IMR-90 (cell line): ENCODE measurements at regions not wholly inside any gene's neighbourhood (a gene's known extent, or its start where the extent isn't known, plus 50 kb on each side); places are given as distances from the start of the nearest gene placed in this dataset.

ENCODE experiments used
- ATAC-seq: fragments of 200-7000 bp; cut with Tn5 transposase; 2 replicates; pipeline ENCODE4 v1.9.1; 2020; ENCODE audit warnings: low read depth, mild to moderate bottlenecking, moderate library complexity
- BruUV-seq: library from RNA; stranded (reverse); fragments of 400-500 nt; replicated peaks from 2 replicates; lab custom pipeline; 2021; lab: Mats Ljungman, UMichigan
- CTCF ChIA-PET: fragments of 300-600 bp; formaldehyde crosslinking; extraction: SDS; loops from one replicate; lab custom pipeline; 2021; ENCODE audit warnings: antibody characterized with exemption; lab: Yijun Ruan, JAX
- POLR2A ChIA-PET: fragments of 300-600 bp; sonication (Branson Sonifier 250); formaldehyde crosslinking; loops from one replicate; lab custom pipeline; 2022; ENCODE audit warnings: antibody characterized with exemption; ENCODE audit not compliant: unreplicated experiment; lab: Charles Lee
- DNase-seq: peaks from one replicate; pipeline ENCODE4 v3.0.0; 2013
- H2AFZ ChIP-seq: replicated peaks from 2 replicates; pipeline ENCODE3; 2013; ENCODE audit warnings: low read length, mild to moderate bottlenecking; ENCODE audit not compliant: poor library complexity
- H2AK5ac ChIP-seq: 2 replicates; pipeline ENCODE4 v1.6.1; 2013; ENCODE audit warnings: low read depth, low read length, inconsistent platforms
- H2AK9ac ChIP-seq: replicated peaks from 2 replicates; pipeline ENCODE3; 2013; ENCODE audit warnings: mild to moderate bottlenecking, low read depth, low read length, moderate library complexity; ENCODE audit not compliant: poor library complexity
- H2BK120ac ChIP-seq: 2 replicates; pipeline ENCODE4 v1.6.1; 2013; ENCODE audit warnings: low read depth, low read length, inconsistent platforms
- H2BK15ac ChIP-seq: 3 replicates; pipeline ENCODE4 v1.6.1; 2013; ENCODE audit warnings: low read depth, low read length, inconsistent platforms
- H2BK20ac ChIP-seq: 2 replicates; pipeline ENCODE4 v1.6.1; 2013; ENCODE audit warnings: low read depth, mild to moderate bottlenecking, inconsistent platforms, low read length, moderate library complexity
- H2BK5ac ChIP-seq: 2 replicates; pipeline ENCODE4 v1.6.1; 2013; ENCODE audit warnings: mild to moderate bottlenecking, low read depth, low read length, inconsistent platforms; ENCODE audit not compliant: poor library complexity, severe bottlenecking
- H3K14ac ChIP-seq: replicated peaks from 2 replicates; pipeline ENCODE4 v1.6.1; 2013; ENCODE audit warnings: low read depth, low read length, inconsistent platforms
- H3K18ac ChIP-seq: 2 replicates; pipeline ENCODE4 v1.6.1; 2013; ENCODE audit warnings: low read depth, low read length, control low read depth
- H3K23ac ChIP-seq: 2 replicates; pipeline ENCODE4 v1.6.1; 2013; ENCODE audit warnings: low read depth, low read length, inconsistent platforms
- H3K27ac ChIP-seq: 2 replicates; pipeline ENCODE4 v1.5.1; 2013; ENCODE audit warnings: mild to moderate bottlenecking, control low read depth, low read length; ENCODE audit not compliant: insufficient read depth
- H3K27me3 ChIP-seq: 2 replicates; pipeline ENCODE4 v1.6.1; 2013; ENCODE audit warnings: low read length; ENCODE audit not compliant: control insufficient read depth, insufficient read depth
- H3K36me3 ChIP-seq: 2 replicates; pipeline ENCODE4 v1.6.1; 2013; ENCODE audit warnings: low read length, mixed read lengths; ENCODE audit not compliant: control insufficient read depth, insufficient read depth
- H3K4ac ChIP-seq: 2 replicates; pipeline ENCODE4 v1.6.1; 2013; ENCODE audit warnings: low read depth, low read length, inconsistent platforms
- H3K4me1 ChIP-seq: 2 replicates; pipeline ENCODE4 v1.6.1; 2013; ENCODE audit warnings: low read length, mixed read lengths; ENCODE audit not compliant: control insufficient read depth, insufficient read depth
- H3K4me2 ChIP-seq: 2 replicates; pipeline ENCODE4 v1.6.1; 2013; ENCODE audit warnings: low read depth, mild to moderate bottlenecking, control low read depth, low read length, moderate library complexity
- H3K4me3 ChIP-seq: 2 replicates; pipeline ENCODE4 v1.5.1; 2013; ENCODE audit warnings: low read depth, mild to moderate bottlenecking, control low read depth, low read length, moderate library complexity; ENCODE audit not compliant: insufficient read depth
- H3K56ac ChIP-seq: 2 replicates; pipeline ENCODE4 v1.6.1; 2013; ENCODE audit warnings: low read length, inconsistent platforms; ENCODE audit not compliant: insufficient read depth; ENCODE audit errors: extremely low read depth
- H3K79me1 ChIP-seq, 2 experiments: 2 replicates each; pipeline ENCODE4 v1.6.1; 2013; ENCODE audit warnings: low read length in 2 of 2, inconsistent platforms in 1 of 2, low read depth in 1 of 2
- H3K9ac ChIP-seq: 2 replicates; pipeline ENCODE4 v1.6.1; 2013; ENCODE audit warnings: low read depth, low read length, control low read depth
- H3K9me1 ChIP-seq: 2 replicates; pipeline ENCODE4 v1.6.1; 2013; ENCODE audit warnings: low read length, inconsistent platforms; ENCODE audit not compliant: insufficient read depth
- H3K9me3 ChIP-seq: 2 replicates; pipeline ENCODE4 v1.6.1; 2013; ENCODE audit warnings: low read length; ENCODE audit not compliant: control insufficient read depth, insufficient read depth
- H4K20me1 ChIP-seq: 2 replicates; pipeline ENCODE4 v1.6.1; 2013; ENCODE audit warnings: low read length, inconsistent platforms; ENCODE audit not compliant: insufficient read depth
- H4K5ac ChIP-seq: 2 replicates; pipeline ENCODE4 v1.6.1; 2013; ENCODE audit warnings: mild to moderate bottlenecking, low read depth, low read length, control low read depth
- H4K8ac ChIP-seq, 2 experiments: 2 replicates each; pipeline ENCODE4 v1.6.1; 2013; ENCODE audit warnings: low read depth in 2 of 2, low read length in 2 of 2, control low read depth in 1 of 2, inconsistent platforms in 1 of 2
- H4K91ac ChIP-seq: 2 replicates; pipeline ENCODE4 v1.6.1; 2013; ENCODE audit warnings: low read depth, low read length, inconsistent platforms; ENCODE audit not compliant: insufficient read depth
- BHLHE40 ChIP-seq: fragments of 150-350 bp; IDR thresholded peaks from 2 replicates; pipeline ENCODE4 v1.6.1; 2016; ENCODE audit warnings: mild to moderate bottlenecking, low read depth, low read length
- CEBPB ChIP-seq: IDR thresholded peaks from 2 replicates; pipeline ENCODE4 v1.6.1; 2012; ENCODE audit warnings: low read depth, low read length, improper control_type of control experiment
- CHD1 ChIP-seq: IDR thresholded peaks from 2 replicates; pipeline ENCODE4 v1.6.1; 2012; ENCODE audit warnings: low read depth, low read length, improper control_type of control experiment
- FOS ChIP-seq: fragments of 150-350 bp; IDR thresholded peaks from 2 replicates; pipeline ENCODE4 v1.6.1; 2016; ENCODE audit warnings: low read depth, low read length
- MAFK ChIP-seq: IDR thresholded peaks from 2 replicates; pipeline ENCODE4 v1.6.1; 2012; ENCODE audit warnings: low read depth, low read length, improper control_type of control experiment
- MAZ ChIP-seq: IDR thresholded peaks from 2 replicates; pipeline ENCODE4 v1.6.1; 2012; ENCODE audit warnings: low read depth, mild to moderate bottlenecking, low read length, improper control_type of control experiment, moderate library complexity, borderline replicate concordance
- MXI1 ChIP-seq: IDR thresholded peaks from 2 replicates; pipeline ENCODE4 v1.6.1; 2012; ENCODE audit warnings: low read depth, mild to moderate bottlenecking, low read length, moderate library complexity, borderline replicate concordance
- NFE2L2 ChIP-seq: fragments of 150-350 bp; IDR thresholded peaks from 2 replicates; pipeline ENCODE4 v1.6.1; 2016; ENCODE audit warnings: low read depth, mild to moderate bottlenecking, low read length
- POLR2A ChIP-seq: IDR thresholded peaks from 2 replicates; pipeline ENCODE4 v1.6.1; 2012; ENCODE audit warnings: mild to moderate bottlenecking, low read depth, low read length
- RAD21 ChIP-seq: IDR thresholded peaks from 2 replicates; pipeline ENCODE4 v1.6.1; 2012; ENCODE audit warnings: low read length, improper control_type of control experiment
- RCOR1 ChIP-seq: IDR thresholded peaks from 2 replicates; pipeline ENCODE4 v1.6.1; 2012; ENCODE audit warnings: mild to moderate bottlenecking, low read length, improper control_type of control experiment; ENCODE audit not compliant: insufficient replicate concordance
- RFX5 ChIP-seq: IDR thresholded peaks from 2 replicates; pipeline ENCODE4 v1.8.0; 2012; ENCODE audit warnings: low read depth, mild to moderate bottlenecking, low read length, moderate library complexity
- SMC3 ChIP-seq: fragments of 150-350 bp; IDR thresholded peaks from 2 replicates; pipeline ENCODE4 v1.6.1; 2016; ENCODE audit warnings: low read depth, mild to moderate bottlenecking, antibody characterized with exemption, low read length, moderate library complexity
- WGBS, 2 experiments: methylation state at CpG; one replicate each; pipeline versions ENCODE4 v1.1.5 to v1.1.7; 2013; ENCODE audit warnings: missing lambda C conversion rate in 2 of 2; ENCODE audit not compliant: insufficient read length in 1 of 2; ENCODE audit errors: extremely low coverage in 2 of 2; 5-methylcytosine and 5-hydroxymethylcytosine counted together
- dilution Hi-C: fragments of 300-500 bp; cut with HindIII; formaldehyde crosslinking; loops from one replicate; pipeline ENCODE4 v1.14.3; 2018; ENCODE audit warnings: low sequenced_read_pairs; ENCODE audit not compliant: unreplicated experiment
- in situ Hi-C: fragments of 300-500 bp; cut with MboI; formaldehyde crosslinking; loops from 3 replicates; pipeline ENCODE4 v1.14.3; 2019; ENCODE audit warnings: low sequenced_read_pairs, inconsistent platforms, mixed read lengths
- intact Hi-C: fragments of 100-400 bp; cut with micrococcal nuclease; formaldehyde crosslinking; loops from 2 replicates; pipeline ENCODE4 v1.10.0; 2022
- TF ChIP-seq, protein P1 (sequence below): conservative IDR thresholded peaks from 2 replicates; pipeline ENCODE4 v1.5.1; 2012; ENCODE audit warnings: mild to moderate bottlenecking, low read depth, low read length, improper control_type of control experiment
- TF ChIP-seq, protein P2 (sequence below): fragments of 150-350 bp; IDR thresholded peaks from 2 replicates; pipeline ENCODE4 v1.6.1; 2016; ENCODE audit warnings: low read depth, mild to moderate bottlenecking, low read length, moderate library complexity, borderline replicate concordance
- TF ChIP-seq, protein P3 (sequence below): fragments of 150-350 bp; IDR thresholded peaks from 2 replicates; pipeline ENCODE4 v1.6.1; 2017; ENCODE audit warnings: mild to moderate bottlenecking, antibody characterized with exemption, low read length, low read depth

DNA sequence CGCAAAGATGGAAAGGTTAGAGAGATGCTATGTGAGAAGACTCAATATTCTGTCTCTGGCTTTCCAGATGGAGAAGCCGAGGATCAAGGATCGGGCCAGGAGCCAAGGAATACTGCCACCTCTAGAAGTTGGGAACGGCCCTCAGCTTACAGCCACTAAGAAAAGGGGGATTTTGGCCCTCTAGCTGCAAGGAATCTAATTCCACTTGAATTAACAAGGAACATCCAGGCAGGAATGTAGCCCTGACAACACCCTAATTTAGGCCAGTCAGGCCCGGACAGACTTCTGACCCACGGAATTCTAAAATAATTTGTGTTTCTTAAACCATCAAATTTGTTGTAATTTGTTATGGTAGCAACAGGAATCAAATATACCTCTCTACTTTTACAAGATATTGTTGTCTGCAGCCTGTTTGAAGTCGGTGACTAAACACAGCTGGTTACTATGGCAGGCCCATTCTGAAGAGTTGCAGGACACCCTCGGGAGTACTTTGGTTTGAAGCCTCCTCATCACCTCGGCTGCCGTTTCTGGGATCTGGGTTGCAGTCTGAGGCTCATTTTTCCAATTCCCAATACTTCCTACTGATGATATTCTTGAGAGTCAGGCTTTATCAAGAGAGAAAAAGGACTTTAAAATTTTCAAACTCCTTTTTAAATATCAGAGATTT, 1131.2 kb downstream of the TSN start:
- BruUV-seq, result no TSS peak
- WGBS, 2 experiments, result 57% methylated on average over 4 of the region's 10 CpGs; no CpG with 5 or more reads in 1 of the 2 experiments
- intact Hi-C loops (no loop called here), dilution Hi-C loops (no loop called here), in situ Hi-C loops (no loop called here)
- Histone ChIP-seq H4K20me1 (no peaks in the 10 kb centered on the region), H4K8ac (no peak overlapping the region), H2BK15ac (no peak overlapping the region), H3K9ac (no peak overlapping the region), H2BK120ac (no peak overlapping the region), H2AK9ac (no peak overlapping the region), H4K5ac (no peak overlapping the region), H3K14ac (no peak overlapping the region), H4K91ac (no peak overlapping the region), H2BK20ac (no peak overlapping the region), H3K79me1 (no peaks in the 10 kb centered on the region), H2BK5ac (no peak overlapping the region), H3K56ac (no peak overlapping the region), H3K4me2 (no peak overlapping the region), H3K36me3 (no peaks in the 10 kb centered on the region), H3K4ac (no peak overlapping the region), H3K27me3 (no peaks in the 10 kb centered on the region), H3K4me3 (no peak overlapping the region), H3K9me1 (no peaks in the 10 kb centered on the region), H2AFZ (no peak overlapping the region), H3K4me1 (no peaks in the 10 kb centered on the region), H3K18ac (no peak overlapping the region), H3K27ac (no peak overlapping the region), H3K9me3 (peaks cover 6% of the 10 kb centered on the region), H3K23ac (no peak overlapping the region), H2AK5ac (no peak overlapping the region)
- no peak for ATAC-seq
- TF ChIP-seq, protein P1, sequence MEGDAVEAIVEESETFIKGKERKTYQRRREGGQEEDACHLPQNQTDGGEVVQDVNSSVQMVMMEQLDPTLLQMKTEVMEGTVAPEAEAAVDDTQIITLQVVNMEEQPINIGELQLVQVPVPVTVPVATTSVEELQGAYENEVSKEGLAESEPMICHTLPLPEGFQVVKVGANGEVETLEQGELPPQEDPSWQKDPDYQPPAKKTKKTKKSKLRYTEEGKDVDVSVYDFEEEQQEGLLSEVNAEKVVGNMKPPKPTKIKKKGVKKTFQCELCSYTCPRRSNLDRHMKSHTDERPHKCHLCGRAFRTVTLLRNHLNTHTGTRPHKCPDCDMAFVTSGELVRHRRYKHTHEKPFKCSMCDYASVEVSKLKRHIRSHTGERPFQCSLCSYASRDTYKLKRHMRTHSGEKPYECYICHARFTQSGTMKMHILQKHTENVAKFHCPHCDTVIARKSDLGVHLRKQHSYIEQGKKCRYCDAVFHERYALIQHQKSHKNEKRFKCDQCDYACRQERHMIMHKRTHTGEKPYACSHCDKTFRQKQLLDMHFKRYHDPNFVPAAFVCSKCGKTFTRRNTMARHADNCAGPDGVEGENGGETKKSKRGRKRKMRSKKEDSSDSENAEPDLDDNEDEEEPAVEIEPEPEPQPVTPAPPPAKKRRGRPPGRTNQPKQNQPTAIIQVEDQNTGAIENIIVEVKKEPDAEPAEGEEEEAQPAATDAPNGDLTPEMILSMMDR, result no peak
- TF ChIP-seq MAZ (no peak), RFX5 (no peak), FOS (no peak), CHD1 (no peak), RAD21 (no peak), CEBPB (no peak), MAFK (no peak), MXI1 (no peak), POLR2A (no peak), RCOR1 (no peak), BHLHE40 (no peak), SMC3 (no peak), NFE2L2 (no peak)
- TF ChIP-seq, protein P2, sequence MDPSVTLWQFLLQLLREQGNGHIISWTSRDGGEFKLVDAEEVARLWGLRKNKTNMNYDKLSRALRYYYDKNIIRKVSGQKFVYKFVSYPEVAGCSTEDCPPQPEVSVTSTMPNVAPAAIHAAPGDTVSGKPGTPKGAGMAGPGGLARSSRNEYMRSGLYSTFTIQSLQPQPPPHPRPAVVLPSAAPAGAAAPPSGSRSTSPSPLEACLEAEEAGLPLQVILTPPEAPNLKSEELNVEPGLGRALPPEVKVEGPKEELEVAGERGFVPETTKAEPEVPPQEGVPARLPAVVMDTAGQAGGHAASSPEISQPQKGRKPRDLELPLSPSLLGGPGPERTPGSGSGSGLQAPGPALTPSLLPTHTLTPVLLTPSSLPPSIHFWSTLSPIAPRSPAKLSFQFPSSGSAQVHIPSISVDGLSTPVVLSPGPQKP, result no peak
- TF ChIP-seq, protein P3, sequence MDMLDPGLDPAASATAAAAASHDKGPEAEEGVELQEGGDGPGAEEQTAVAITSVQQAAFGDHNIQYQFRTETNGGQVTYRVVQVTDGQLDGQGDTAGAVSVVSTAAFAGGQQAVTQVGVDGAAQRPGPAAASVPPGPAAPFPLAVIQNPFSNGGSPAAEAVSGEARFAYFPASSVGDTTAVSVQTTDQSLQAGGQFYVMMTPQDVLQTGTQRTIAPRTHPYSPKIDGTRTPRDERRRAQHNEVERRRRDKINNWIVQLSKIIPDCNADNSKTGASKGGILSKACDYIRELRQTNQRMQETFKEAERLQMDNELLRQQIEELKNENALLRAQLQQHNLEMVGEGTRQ, result no peak
- DNase-seq, result no peak
- CTCF ChIA-PET, result no interaction called here
- POLR2A ChIA-PET, result no interaction called here
